ENCODE measurements at regions not wholly inside any gene's neighbourhood (a gene's known extent, or its start where the extent isn't known, plus 50 kb on each side); places are given as distances from the start of the nearest gene placed in this dataset.

- H3K27ac ChIP-seq, result no peak overlapping the region
- no peaks in the 10 kb centered on the region for H3K27me3 ChIP-seq
- intact Hi-C loops (cut with DNase I), result no loop called here
- H3K4me1 ChIP-seq, result no peaks in the 10 kb centered on the region
- ATAC-seq (no peak), DNase-seq (no peak)
- WGBS, 4 donors, result 54 to 63% (median 56%) methylated on average over 2 of the region's 2 CpGs
- no peaks in the 10 kb centered on the region for H3K36me3 ChIP-seq
- H3K9me3 ChIP-seq, result no peaks in the 10 kb centered on the region
- no peak overlapping the region for H3K4me3 ChIP-seq
- TF ChIP-seq CTCF (IDR thresholded peaks at IDR 0.05), result no peak
- TF ChIP-seq POLR2A (IDR thresholded peaks at IDR 0.05), result no peak
Observed at GRCh38 chr12:85527192-85527591, 247.2 kb downstream of the ALX1 start.

- intact Hi-C loops (cut with DNase I), result no loop called here
- Histone ChIP-seq H3K36me3 (no peaks in the 10 kb centered on the region), H3K27ac (no peak overlapping the region), H3K9me3 (no peaks in the 10 kb centered on the region), H3K4me3 (no peak overlapping the region), H3K27me3 (no peaks in the 10 kb centered on the region), H3K4me1 (no peaks in the 10 kb centered on the region)
- DNase-seq (no peak), ATAC-seq (no peak)
- TF ChIP-seq POLR2A (IDR thresholded peaks at IDR 0.05), result no peak
- no peak for TF ChIP-seq CTCF (IDR thresholded peaks at IDR 0.05)
- 83 to 94% (median 90%) methylated on average over 1 of the region's 1 CpG for WGBS, 4 donors
Observed at GRCh38 chr12:85529896-85530295, 249.9 kb downstream of the ALX1 start.

- WGBS, 4 donors, result 85 to 90% (median 87%) methylated on average over 4 of the region's 4 CpGs
- DNase-seq, result no peak
Observed at GRCh38 chr12:85530456-85530855, 250.4 kb downstream of the ALX1 start.

GRCh38 chr12:85531341-85531740 is 251.3 kb downstream of the ALX1 start:
- H3K27ac ChIP-seq, result no peak overlapping the region
- intact Hi-C loops (cut with DNase I), result no loop called here
- WGBS, 4 donors, result 34 to 50% (median 43%) methylated on average over 1 of the region's 1 CpG
- H3K4me3 ChIP-seq, result no peak overlapping the region
- no peak for DNase-seq
- no peaks in the 10 kb centered on the region for H3K9me3 ChIP-seq
- H3K36me3 ChIP-seq, result no peaks in the 10 kb centered on the region
- H3K4me1 ChIP-seq, result no peaks in the 10 kb centered on the region
- no peak for ATAC-seq
- no peaks in the 10 kb centered on the region for H3K27me3 ChIP-seq
- TF ChIP-seq POLR2A (IDR thresholded peaks at IDR 0.05) (no peak), CTCF (IDR thresholded peaks at IDR 0.05) (no peak)

More at GRCh38 chr12:85530456-85530855, 250.4 kb downstream of the ALX1 start:
- Histone ChIP-seq H3K4me3 (no peak overlapping the region), H3K4me1 (no peaks in the 10 kb centered on the region), H3K36me3 (no peaks in the 10 kb centered on the region), H3K9me3 (no peaks in the 10 kb centered on the region), H3K27me3 (no peaks in the 10 kb centered on the region), H3K27ac (no peak overlapping the region)
- no peak for TF ChIP-seq POLR2A (IDR thresholded peaks at IDR 0.05)
- no peak for TF ChIP-seq CTCF (IDR thresholded peaks at IDR 0.05)
- intact Hi-C loops (cut with DNase I), result no loop called here
- ATAC-seq, result no peak
